SH-SY5Y (cell line): ENCODE measurements at regions not wholly inside any gene's neighbourhood (a gene's known extent, or its start where the extent isn't known, plus 50 kb on each side); places are given as distances from the start of the nearest gene placed in this dataset.

Experiments used
- GATA2 ChIP-seq: IDR thresholded peaks from 2 replicates; pipeline ENCODE4 v1.6.1; 2011; ENCODE audit warnings: mild to moderate bottlenecking, low read depth, low read length
- GATA3 ChIP-seq: IDR thresholded peaks from 2 replicates; pipeline ENCODE4 v1.6.1; 2011; ENCODE audit warnings: low read depth, mild to moderate bottlenecking, low read length, moderate library complexity

GRCh38 chr2:78245394-78246135, 723.4 kb upstream of the LRRTM4 start:
- TF ChIP-seq GATA2 (no peak), GATA3 (no peak)
